ENCODE measurements at regions not wholly inside any gene's neighbourhood (a gene's known extent, or its start where the extent isn't known, plus 50 kb on each side); places are given as distances from the start of the nearest gene placed in this dataset.

DNA sequence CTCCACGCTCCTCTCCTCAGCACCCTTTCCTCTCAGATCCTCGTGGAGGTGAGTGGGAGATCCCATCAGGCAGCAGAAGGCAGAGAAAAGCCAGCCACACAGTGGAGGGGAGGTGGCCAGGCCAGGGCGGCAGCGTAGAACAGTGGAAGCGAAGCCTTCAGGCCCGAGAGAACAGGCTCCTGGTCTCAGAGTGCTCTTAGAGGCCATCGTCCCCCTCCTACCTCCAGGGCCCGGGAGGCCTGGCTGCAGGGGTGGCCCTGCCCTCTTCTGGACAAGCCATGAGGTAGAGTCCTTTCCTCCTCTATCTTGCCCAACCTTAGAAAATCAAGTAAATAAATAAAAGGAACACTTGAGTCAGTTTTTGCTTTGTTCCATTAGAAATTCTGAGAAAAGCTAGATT, 202.0 kb downstream of the KATNAL1 start:
- Histone ChIP-seq H3K36me3 (ENCODE audit: control insufficient read depth, insufficient read depth, low read length) (no peaks in the 10 kb centered on the region), H3K27me3 (ENCODE audit: control insufficient read depth, insufficient read depth, low read length) (no peaks in the 10 kb centered on the region), H3K4me3 (ENCODE audit: low read depth, low read length) (no peak overlapping the region)
- CTCF ChIA-PET, result interaction anchor here (0.7 to 1.7 kb wide), 6 partner anchors 7 to 597 kb away, joined by 3 to 5 read pairs (median 4); no protein-coding TSS in a partner anchor
- POLR2A ChIA-PET, result interaction anchor here (0.6 kb wide), 1 partner anchor 256 kb away, joined by 3 read pairs; no protein-coding TSS in a partner anchor
- TF ChIP-seq, protein P1, sequence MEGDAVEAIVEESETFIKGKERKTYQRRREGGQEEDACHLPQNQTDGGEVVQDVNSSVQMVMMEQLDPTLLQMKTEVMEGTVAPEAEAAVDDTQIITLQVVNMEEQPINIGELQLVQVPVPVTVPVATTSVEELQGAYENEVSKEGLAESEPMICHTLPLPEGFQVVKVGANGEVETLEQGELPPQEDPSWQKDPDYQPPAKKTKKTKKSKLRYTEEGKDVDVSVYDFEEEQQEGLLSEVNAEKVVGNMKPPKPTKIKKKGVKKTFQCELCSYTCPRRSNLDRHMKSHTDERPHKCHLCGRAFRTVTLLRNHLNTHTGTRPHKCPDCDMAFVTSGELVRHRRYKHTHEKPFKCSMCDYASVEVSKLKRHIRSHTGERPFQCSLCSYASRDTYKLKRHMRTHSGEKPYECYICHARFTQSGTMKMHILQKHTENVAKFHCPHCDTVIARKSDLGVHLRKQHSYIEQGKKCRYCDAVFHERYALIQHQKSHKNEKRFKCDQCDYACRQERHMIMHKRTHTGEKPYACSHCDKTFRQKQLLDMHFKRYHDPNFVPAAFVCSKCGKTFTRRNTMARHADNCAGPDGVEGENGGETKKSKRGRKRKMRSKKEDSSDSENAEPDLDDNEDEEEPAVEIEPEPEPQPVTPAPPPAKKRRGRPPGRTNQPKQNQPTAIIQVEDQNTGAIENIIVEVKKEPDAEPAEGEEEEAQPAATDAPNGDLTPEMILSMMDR (IDR thresholded peaks at IDR 0.05; ENCODE audit: insufficient read depth, low read depth, low read length), result no peak
- DNase-seq (ENCODE audit: low read depth), result no peak

DNA sequence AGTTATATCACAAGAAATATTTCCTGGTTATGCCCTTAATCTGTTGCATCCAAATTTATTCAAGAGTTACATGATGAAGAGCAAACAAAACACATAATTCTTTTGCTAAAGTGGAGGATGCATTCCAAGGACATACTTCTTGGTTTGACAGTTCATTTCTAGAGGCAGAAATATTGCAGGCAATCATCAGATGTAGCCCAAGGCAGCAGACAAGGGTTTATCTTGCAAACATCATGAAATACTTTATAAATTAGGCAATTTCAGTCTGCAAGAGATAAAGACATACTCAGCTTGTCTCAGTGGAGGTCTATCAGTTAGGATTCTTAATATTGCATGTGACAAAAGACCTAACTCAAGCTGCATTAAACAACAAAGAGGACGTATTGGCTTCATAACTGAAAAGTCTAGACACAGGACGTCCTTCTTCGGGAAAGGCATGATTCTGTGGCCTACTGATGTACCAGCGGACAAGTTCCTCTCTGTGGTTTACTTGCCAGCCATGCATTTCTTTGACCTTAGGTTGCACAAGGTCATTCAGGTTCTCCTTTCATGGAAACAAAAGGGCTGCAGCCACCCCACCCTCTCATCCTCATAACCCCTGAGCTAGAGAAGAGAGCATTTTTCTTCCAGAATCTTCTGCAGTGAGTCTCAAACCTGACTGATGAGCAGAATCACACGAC, 204.1 kb downstream of the KATNAL1 start:
- TF ChIP-seq, protein P1 (IDR thresholded peaks at IDR 0.05; ENCODE audit: insufficient read depth, low read depth, low read length), result no peak
- CTCF ChIA-PET, result interaction anchor here (1.2 kb wide), 1 partner anchor 10 kb away, joined by 4 read pairs; no protein-coding TSS in a partner anchor
- H3K4me3 ChIP-seq (ENCODE audit: low read depth, low read length), result no peak overlapping the region
- no peaks in the 10 kb centered on the region for H3K36me3 ChIP-seq (ENCODE audit: control insufficient read depth, insufficient read depth, low read length)
- H3K27me3 ChIP-seq (ENCODE audit: control insufficient read depth, insufficient read depth, low read length), result no peaks in the 10 kb centered on the region
- DNase-seq (ENCODE audit: low read depth), result no peak
- POLR2A ChIA-PET, result no interaction called here

DNA sequence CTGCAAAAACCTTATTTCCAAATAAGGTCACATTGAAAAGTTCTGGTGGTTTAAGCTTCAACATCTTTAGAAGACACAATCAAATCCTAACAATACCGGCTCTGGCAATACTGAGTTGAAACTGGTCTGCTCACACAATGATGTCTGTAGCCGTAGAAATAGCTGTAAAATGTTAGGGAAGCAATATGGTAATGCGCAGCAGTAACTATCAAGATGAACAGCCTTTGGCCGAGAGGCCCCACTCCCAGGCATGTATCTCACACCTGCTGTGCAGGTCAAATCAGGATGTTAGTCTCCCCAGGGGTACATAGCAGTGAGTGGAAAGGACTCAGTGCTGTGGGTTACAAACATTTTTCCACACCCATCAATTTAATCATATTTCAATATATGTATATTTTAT, 207.1 kb downstream of the KATNAL1 start:
- no peaks in the 10 kb centered on the region for H3K27me3 ChIP-seq (ENCODE audit: control insufficient read depth, insufficient read depth, low read length)
- no peak overlapping the region for H3K4me3 ChIP-seq (ENCODE audit: low read depth, low read length)
- ChIA-PET CTCF (interaction anchor here (0.7 kb wide), 1 partner anchor 735 kb away, joined by 3 read pairs; no protein-coding TSS in a partner anchor), POLR2A (no interaction called here)
- DNase-seq (ENCODE audit: low read depth), result no peak
- TF ChIP-seq, protein P1 (IDR thresholded peaks at IDR 0.05; ENCODE audit: insufficient read depth, low read depth, low read length), result no peak
- no peaks in the 10 kb centered on the region for H3K36me3 ChIP-seq (ENCODE audit: control insufficient read depth, insufficient read depth, low read length)

DNA sequence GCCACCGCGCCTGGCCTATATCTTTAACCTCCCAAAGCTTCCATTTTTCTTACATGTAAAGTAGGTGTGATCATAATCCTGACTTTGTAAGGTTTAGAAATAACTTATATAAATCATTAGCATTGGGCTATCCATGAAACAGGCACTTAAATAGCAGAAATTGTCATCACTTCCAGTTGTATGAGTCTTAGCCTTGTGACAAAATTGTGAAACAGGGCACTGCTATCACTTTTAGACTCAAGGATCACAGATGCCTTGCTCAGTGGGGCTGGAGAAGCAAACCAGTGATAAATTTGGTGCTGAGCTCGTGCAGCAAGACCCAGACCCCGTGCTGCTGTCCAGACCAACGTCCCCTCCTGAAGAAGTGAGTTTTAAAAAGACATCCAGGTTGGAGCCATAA, 209.7 kb downstream of the KATNAL1 start:
- Histone ChIP-seq H3K4me3 (ENCODE audit: low read depth, low read length) (no peak overlapping the region), H3K27me3 (ENCODE audit: control insufficient read depth, insufficient read depth, low read length) (no peaks in the 10 kb centered on the region), H3K36me3 (ENCODE audit: control insufficient read depth, insufficient read depth, low read length) (no peaks in the 10 kb centered on the region)
- DNase-seq (ENCODE audit: low read depth), result no peak
- CTCF ChIA-PET, result no interaction called here
- TF ChIP-seq, protein P1 (IDR thresholded peaks at IDR 0.05; ENCODE audit: insufficient read depth, low read depth, low read length), result no peak
- POLR2A ChIA-PET, result no interaction called here

DNA sequence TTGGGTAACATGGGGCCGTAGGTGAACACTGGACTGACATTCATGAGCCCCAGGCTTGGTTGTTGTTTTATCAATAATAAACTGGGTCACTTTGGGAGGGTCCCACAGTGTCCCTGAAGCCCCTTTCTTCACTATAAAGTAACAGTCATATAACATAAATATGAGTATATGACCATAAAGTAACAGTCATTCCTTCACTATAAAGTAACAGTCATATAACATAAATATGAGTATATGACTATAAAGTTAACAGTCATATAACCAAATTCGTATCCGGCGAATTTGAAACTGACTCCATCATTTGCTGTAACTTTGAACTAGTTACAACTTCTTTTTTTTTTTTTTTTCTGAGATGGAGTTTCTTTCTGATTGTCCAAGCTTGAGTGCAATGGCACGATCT, 210.3 kb downstream of the KATNAL1 start:
- no peak for DNase-seq (ENCODE audit: low read depth)
- Histone ChIP-seq H3K4me3 (ENCODE audit: low read depth, low read length) (no peak overlapping the region), H3K27me3 (ENCODE audit: control insufficient read depth, insufficient read depth, low read length) (no peaks in the 10 kb centered on the region; the same call in 1 of the 2 replicates), H3K36me3 (ENCODE audit: control insufficient read depth, insufficient read depth, low read length) (no peaks in the 10 kb centered on the region)
- ChIA-PET POLR2A (no interaction called here), CTCF (no interaction called here)
- TF ChIP-seq, protein P1 (IDR thresholded peaks at IDR 0.05; ENCODE audit: insufficient read depth, low read depth, low read length), result no peak

Data from BJ (cell line).